B cell (primary cell): ENCODE measurements at regions not wholly inside any gene's neighbourhood (a gene's known extent, or its start where the extent isn't known, plus 50 kb on each side); places are given as distances from the start of the nearest gene placed in this dataset.

ENCODE experiments used
- ATAC-seq: fragments of 200-7000 bp; cut with Tn5 transposase; one replicate; pipeline ENCODE4 v1.10.0; 2021; ENCODE audit warnings: low read depth, mild to moderate bottlenecking, moderate number of reproducible peaks, moderate library complexity
- CTCF ChIA-PET: fragments of 350-600 bp; sonication (Branson Sonifier 250); formaldehyde crosslinking; loops from one replicate; lab custom pipeline; 2021; ENCODE audit warnings: antibody characterized with exemption, inconsistent platforms; lab: Charles Lee
- POLR2A ChIA-PET: fragments of 350-600 bp; sonication (Branson Sonifier 250); formaldehyde crosslinking; loops from one replicate; lab custom pipeline; 2021; ENCODE audit warnings: antibody characterized with exemption; lab: Charles Lee
- DNase-seq: peaks from one replicate; pipeline ENCODE4 v3.0.0; 2013
- H2AFZ ChIP-seq: 2 replicates; pipeline ENCODE4 v1.6.1; 2012; ENCODE audit warnings: mild to moderate bottlenecking, low read depth, low read length; ENCODE audit not compliant: insufficient read depth, poor library complexity, severe bottlenecking
- H3K27ac ChIP-seq, 2 donors: 1 replicate in 1 of 2; 2 replicates in 1 of 2; pipeline ENCODE4 v1.5.1; 2012 to 2013; ENCODE audit warnings: low read length in 2 of 2, mild to moderate bottlenecking in 2 of 2, moderate library complexity in 1 of 2
- H3K27me3 ChIP-seq, 4 experiments: fragments of 200-600 bp in 1 of 4; sonication (generic) in 1 of 4; replicated peaks in 1 of 4; 1 replicate in 2 of 4; 2 replicates in 2 of 4; pipeline versions ENCODE4 v1.6.1 to v1.7.0; 2013 to 2016; ENCODE audit warnings: low read length in 3 of 4, mild to moderate bottlenecking in 2 of 4, mixed read lengths in 1 of 4, moderate library complexity in 1 of 4; ENCODE audit not compliant: insufficient read depth in 4 of 4, control insufficient read depth in 3 of 4; ENCODE audit errors: control extremely low read depth in 1 of 4
- H3K36me3 ChIP-seq, 2 experiments: replicated peaks in 1 of 2; 1 replicate in 1 of 2; 2 replicates in 1 of 2; pipeline versions ENCODE4 v1.6.1 to v1.7.1; 2013; ENCODE audit warnings: low read length in 1 of 2; ENCODE audit not compliant: insufficient read depth in 2 of 2, control insufficient read depth in 1 of 2; ENCODE audit errors: control extremely low read depth in 1 of 2, extremely low read depth in 1 of 2
- H3K4me1 ChIP-seq, 2 donors: fragments of 200-600 bp in 1 of 2; sonication (generic) in 1 of 2; 1 replicate in 1 of 2; 2 replicates in 1 of 2; pipeline versions ENCODE4 v1.5.1 to v1.6.1; 2013 to 2017; ENCODE audit warnings: low read length in 2 of 2; ENCODE audit not compliant: control insufficient read depth in 2 of 2, insufficient read depth in 2 of 2
- H3K4me2 ChIP-seq: replicated peaks from 2 replicates; pipeline ENCODE3; 2012; ENCODE audit warnings: mild to moderate bottlenecking, low read depth, low read length; ENCODE audit not compliant: poor library complexity, severe bottlenecking
- H3K4me3 ChIP-seq, 5 experiments: fragments of 200-600 bp in 1 of 5; sonication (generic) in 1 of 5; 1 replicate in 3 of 5; 2 replicates in 2 of 5; pipeline versions ENCODE4 v1.5.1 to v1.7.0; 2011 to 2016; ENCODE audit warnings: low read length in 4 of 5, mild to moderate bottlenecking in 4 of 5, low read depth in 2 of 5, control low read depth in 1 of 5, moderate library complexity in 1 of 5; ENCODE audit not compliant: insufficient read depth in 1 of 5; ENCODE audit errors: control extremely low read depth in 1 of 5, extremely low read depth in 1 of 5
- H3K79me2 ChIP-seq: fragments of 200-600 bp; sonication (generic); one replicate; pipeline ENCODE4 v1.6.0; 2016; ENCODE audit warnings: low read length; ENCODE audit not compliant: control insufficient read depth, insufficient read depth
- H3K9ac ChIP-seq: fragments of 200-600 bp; sonication (generic); 2 replicates; pipeline ENCODE4 v1.6.1; 2017; ENCODE audit warnings: mild to moderate bottlenecking, low read length, moderate library complexity
- H3K9me3 ChIP-seq, 3 donors: one replicate each; pipeline versions ENCODE4 v1.6.1 to v1.7.1; 2013; ENCODE audit warnings: low read length in 2 of 3; ENCODE audit not compliant: control insufficient read depth in 2 of 3, insufficient read depth in 1 of 3; ENCODE audit errors: control extremely low read depth in 1 of 3
- H4K20me1 ChIP-seq: 2 replicates; pipeline ENCODE4 v1.6.0; 2012; ENCODE audit warnings: mild to moderate bottlenecking, low read length; ENCODE audit not compliant: insufficient read depth, control insufficient read depth, poor library complexity, severe bottlenecking
- H3K27ac Mint-ChIP-seq: one replicate; pipeline ENCODE4 v1.8.0; 2021; ENCODE audit warnings: mixed read lengths
- H3K27me3 Mint-ChIP-seq: one replicate; pipeline ENCODE4 v1.8.0; 2021; ENCODE audit warnings: mixed read lengths
- H3K4me1 Mint-ChIP-seq: one replicate; pipeline ENCODE4 v1.8.0; 2021; ENCODE audit warnings: mixed read lengths
- H3K4me3 Mint-ChIP-seq: one replicate; pipeline ENCODE4 v1.8.0; 2021; ENCODE audit warnings: mixed read lengths
- H3K9me3 Mint-ChIP-seq: one replicate; pipeline ENCODE4 v1.8.0; 2022; ENCODE audit warnings: mixed read lengths; ENCODE audit not compliant: insufficient read depth
- EZH2 ChIP-seq: IDR thresholded peaks from 2 replicates; pipeline ENCODE4 v1.6.1; 2012; ENCODE audit warnings: borderline replicate concordance, low read depth, mild to moderate bottlenecking, moderate library complexity, low read length; ENCODE audit not compliant: insufficient read depth, poor library complexity, severe bottlenecking
- WGBS: methylation state at CpG from one replicate; pipeline ENCODE4 v1.1.5; 2013; ENCODE audit warnings: missing lambda C conversion rate; ENCODE audit not compliant: insufficient coverage; 5-methylcytosine and 5-hydroxymethylcytosine counted together
- intact Hi-C: fragments of 100-400 bp; cut with micrococcal nuclease; formaldehyde crosslinking; loops from one replicate; pipeline ENCODE4 v1.10.0; 2022
- TF ChIP-seq, protein P1 (sequence below): fragments of 200-600 bp; IDR thresholded peaks from one replicate; pipeline ENCODE4 v1.8.0; 2022; ENCODE audit warnings: antibody characterized with exemption, mild to moderate bottlenecking

GRCh38 chr3:106025151-106025722 is 156.4 kb upstream of the CBLB start:
- ChIA-PET CTCF (no interaction called here), POLR2A (no interaction called here)
- DNase-seq: no peak
- Histone ChIP-seq H3K9me3 (no peaks in the 10 kb centered on the region), H3K36me3 (no peaks in the 10 kb centered on the region), H3K4me2 (no peak overlapping the region), H2AFZ (peak overlapping the region; percentile 7), H3K27ac (no peak overlapping the region), H3K27me3 (no peaks in the 10 kb centered on the region), H4K20me1 (no peaks in the 10 kb centered on the region), H3K79me2 (no peaks in the 10 kb centered on the region), H3K9ac (no peak overlapping the region), H3K4me1 (no peaks in the 10 kb centered on the region), H3K4me3 (no peak overlapping the region)
- Mint-ChIP-seq H3K4me3 (no peak overlapping the region), H3K27me3 (no peaks in the 10 kb centered on the region), H3K27ac (no peak overlapping the region), H3K9me3 (no peaks in the 10 kb centered on the region), H3K4me1 (no peaks in the 10 kb centered on the region)
- intact Hi-C loops: no loop called here
- TF ChIP-seq, protein P1, sequence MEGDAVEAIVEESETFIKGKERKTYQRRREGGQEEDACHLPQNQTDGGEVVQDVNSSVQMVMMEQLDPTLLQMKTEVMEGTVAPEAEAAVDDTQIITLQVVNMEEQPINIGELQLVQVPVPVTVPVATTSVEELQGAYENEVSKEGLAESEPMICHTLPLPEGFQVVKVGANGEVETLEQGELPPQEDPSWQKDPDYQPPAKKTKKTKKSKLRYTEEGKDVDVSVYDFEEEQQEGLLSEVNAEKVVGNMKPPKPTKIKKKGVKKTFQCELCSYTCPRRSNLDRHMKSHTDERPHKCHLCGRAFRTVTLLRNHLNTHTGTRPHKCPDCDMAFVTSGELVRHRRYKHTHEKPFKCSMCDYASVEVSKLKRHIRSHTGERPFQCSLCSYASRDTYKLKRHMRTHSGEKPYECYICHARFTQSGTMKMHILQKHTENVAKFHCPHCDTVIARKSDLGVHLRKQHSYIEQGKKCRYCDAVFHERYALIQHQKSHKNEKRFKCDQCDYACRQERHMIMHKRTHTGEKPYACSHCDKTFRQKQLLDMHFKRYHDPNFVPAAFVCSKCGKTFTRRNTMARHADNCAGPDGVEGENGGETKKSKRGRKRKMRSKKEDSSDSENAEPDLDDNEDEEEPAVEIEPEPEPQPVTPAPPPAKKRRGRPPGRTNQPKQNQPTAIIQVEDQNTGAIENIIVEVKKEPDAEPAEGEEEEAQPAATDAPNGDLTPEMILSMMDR: no peak
- TF ChIP-seq EZH2: no peak
- 100% methylated on average over 2 of the region's 4 CpGs for WGBS
- ATAC-seq: no peak

- H3K9me3 ChIP-seq: no peaks in the 10 kb centered on the region
- Mint-ChIP-seq H3K27me3 (no peaks in the 10 kb centered on the region), H3K4me3 (no peak overlapping the region), H3K9me3 (no peaks in the 10 kb centered on the region), H3K27ac (no peak overlapping the region), H3K4me1 (no peaks in the 10 kb centered on the region)
- no peaks in the 10 kb centered on the region for H3K36me3 ChIP-seq
- no peaks in the 10 kb centered on the region for H3K79me2 ChIP-seq
- no peak for DNase-seq
- no peaks in the 10 kb centered on the region for H4K20me1 ChIP-seq
- intact Hi-C loops: no loop called here
- CTCF ChIA-PET: no interaction called here
- H3K9ac ChIP-seq: no peak overlapping the region
- H3K4me2 ChIP-seq: no peak overlapping the region
- POLR2A ChIA-PET: no interaction called here
- no peak overlapping the region for H3K4me3 ChIP-seq
- WGBS: no CpG with 5 or more reads among the region's 4 CpGs
- no peak overlapping the region for H2AFZ ChIP-seq
- H3K27ac ChIP-seq: no peak overlapping the region
- TF ChIP-seq, protein P1: no peak
- TF ChIP-seq EZH2: no peak
- ATAC-seq: no peak
- H3K4me1 ChIP-seq: no peaks in the 10 kb centered on the region
- no peaks in the 10 kb centered on the region for H3K27me3 ChIP-seq
These were observed 161.3 kb upstream of the CBLB start for GRCh38 chr3:106029954-106030626.
